ENCODE measurements at regions not wholly inside any gene's neighbourhood (a gene's known extent, or its start where the extent isn't known, plus 50 kb on each side); places are given as distances from the start of the nearest gene placed in this dataset.

DNA sequence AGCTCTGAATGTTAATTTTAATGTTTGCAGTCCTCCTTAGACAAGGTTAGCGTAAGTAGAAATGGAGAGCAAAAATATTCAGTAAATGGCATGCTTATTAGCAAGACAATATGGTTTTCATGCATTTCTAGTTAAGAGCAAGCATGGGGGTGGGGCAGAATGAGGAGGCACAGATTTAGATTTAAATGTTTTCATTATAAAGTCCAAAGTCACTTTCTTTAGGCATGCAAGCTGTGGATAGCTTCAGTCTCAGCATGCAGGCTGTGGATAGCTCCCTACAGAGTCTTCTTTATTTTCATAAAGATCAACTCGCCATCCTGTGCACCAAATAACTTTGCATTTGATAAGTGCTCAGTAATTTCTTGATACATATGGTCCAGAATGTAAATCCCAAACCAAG lies 1294.5 kb upstream of the ADGRL2 start:
- TF ChIP-seq POLR2A (IDR thresholded peaks at IDR 0.05), result no peak
- TF ChIP-seq, protein P1, sequence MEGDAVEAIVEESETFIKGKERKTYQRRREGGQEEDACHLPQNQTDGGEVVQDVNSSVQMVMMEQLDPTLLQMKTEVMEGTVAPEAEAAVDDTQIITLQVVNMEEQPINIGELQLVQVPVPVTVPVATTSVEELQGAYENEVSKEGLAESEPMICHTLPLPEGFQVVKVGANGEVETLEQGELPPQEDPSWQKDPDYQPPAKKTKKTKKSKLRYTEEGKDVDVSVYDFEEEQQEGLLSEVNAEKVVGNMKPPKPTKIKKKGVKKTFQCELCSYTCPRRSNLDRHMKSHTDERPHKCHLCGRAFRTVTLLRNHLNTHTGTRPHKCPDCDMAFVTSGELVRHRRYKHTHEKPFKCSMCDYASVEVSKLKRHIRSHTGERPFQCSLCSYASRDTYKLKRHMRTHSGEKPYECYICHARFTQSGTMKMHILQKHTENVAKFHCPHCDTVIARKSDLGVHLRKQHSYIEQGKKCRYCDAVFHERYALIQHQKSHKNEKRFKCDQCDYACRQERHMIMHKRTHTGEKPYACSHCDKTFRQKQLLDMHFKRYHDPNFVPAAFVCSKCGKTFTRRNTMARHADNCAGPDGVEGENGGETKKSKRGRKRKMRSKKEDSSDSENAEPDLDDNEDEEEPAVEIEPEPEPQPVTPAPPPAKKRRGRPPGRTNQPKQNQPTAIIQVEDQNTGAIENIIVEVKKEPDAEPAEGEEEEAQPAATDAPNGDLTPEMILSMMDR (IDR thresholded peaks at IDR 0.05), result no peak

Data from sigmoid colon (tissue), 3 donors.